Fibroblast of pulmonary artery (primary cell): ENCODE measurements at regions not wholly inside any gene's neighbourhood (a gene's known extent, or its start where the extent isn't known, plus 50 kb on each side); places are given as distances from the start of the nearest gene placed in this dataset.

Experiments
- DNase-seq: peaks from one replicate; pipeline ENCODE4 v3.0.0-alpha.2; 2010; ENCODE audit warnings: low read depth
- H3K4me3 ChIP-seq: replicated peaks from 2 replicates; pipeline ENCODE4 v1.5.1; 2011; ENCODE audit warnings: low read depth, mild to moderate bottlenecking, control low read depth, low read length, moderate library complexity
- CTCF ChIP-seq: IDR thresholded peaks from 2 replicates; pipeline ENCODE4 v1.5.1; 2011; ENCODE audit warnings: mild to moderate bottlenecking, control low read depth, low read length, inconsistent platforms; ENCODE audit errors: missing control alignments

GRCh38 chr2:22756276-22757043 is 628.5 kb upstream of the KLHL29 start:
- TF ChIP-seq CTCF: no peak
- no peak overlapping the region for H3K4me3 ChIP-seq
- DNase-seq: no peak

- no peak for DNase-seq
These were observed 615.5 kb upstream of the KLHL29 start for GRCh38 chr2:22769497-22769896.

GRCh38 chr2:22784566-22784965 is 600.4 kb upstream of the KLHL29 start:
- no peak overlapping the region for H3K4me3 ChIP-seq
- TF ChIP-seq CTCF: no peak
- no peak for DNase-seq

More at GRCh38 chr2:22769497-22769896, 615.5 kb upstream of the KLHL29 start:
- no peak overlapping the region for H3K4me3 ChIP-seq
- no peak for TF ChIP-seq CTCF

- H3K4me3 ChIP-seq: no peak overlapping the region
- TF ChIP-seq CTCF: no peak
- DNase-seq: no peak
These were observed 598.2 kb upstream of the KLHL29 start for GRCh38 chr2:22786817-22787216.

- no peak for DNase-seq
- TF ChIP-seq CTCF: no peak
- no peak overlapping the region for H3K4me3 ChIP-seq
These were observed 597.2 kb upstream of the KLHL29 start for GRCh38 chr2:22787745-22788144.

GRCh38 chr2:22788749-22789327 is 596.1 kb upstream of the KLHL29 start:
- H3K4me3 ChIP-seq: no peak overlapping the region
- no peak for DNase-seq
- TF ChIP-seq CTCF: no peak
